GM12878 (cell line): ENCODE measurements at regions not wholly inside any gene's neighbourhood (a gene's known extent, or its start where the extent isn't known, plus 50 kb on each side); places are given as distances from the start of the nearest gene placed in this dataset.

Experiments
- ATAC-seq: fragments of 200-7000 bp; cut with Tn5 transposase; 3 replicates; pipeline ENCODE4 v1.9.1; 2020; ENCODE audit warnings: mild to moderate bottlenecking, moderate library complexity
- BruUV-seq: library from RNA; stranded (reverse); fragments of 400-500 nt; replicated peaks from 2 replicates; lab custom pipeline; 2021; lab: Mats Ljungman, UMichigan
- CTCF ChIA-PET: fragments of 300-600 bp; sonication (Branson Sonifier 250); formaldehyde crosslinking; extraction: SDS; loops from one replicate; lab custom pipeline; 2021; ENCODE audit warnings: inconsistent platforms; lab: Yijun Ruan, JAX
- POLR2A ChIA-PET: fragments of 350-600 bp; formaldehyde crosslinking; extraction: SDS; loops from one replicate; lab custom pipeline; 2021; ENCODE audit warnings: inconsistent platforms; lab: Charles Lee
- RAD21 ChIA-PET: fragments of 300-600 bp; sonication (Branson Sonifier 250); formaldehyde crosslinking; loops from one replicate; lab custom pipeline; 2023; ENCODE audit warnings: antibody characterized with exemption; ENCODE audit not compliant: unreplicated experiment; lab: Charles Lee
- SMC1A ChIA-PET: fragments of 300-600 bp; sonication (Branson Sonifier 250); formaldehyde crosslinking; loops from one replicate; lab custom pipeline; 2023; ENCODE audit not compliant: unreplicated experiment, uncharacterized antibody; lab: Charles Lee
- DNase-seq: peaks from one replicate; pipeline ENCODE4 v3.0.0-alpha.2; 2011; ENCODE audit warnings: low read depth, low spot score
- FAIRE-seq: peaks from 3 replicates; lab custom pipeline; 2011; peaks lifted over from hg19 to GRCh38; lab: Jason Lieb, UNC
- H2AFZ ChIP-seq: 2 replicates; pipeline ENCODE4 v1.6.0; 2011; ENCODE audit warnings: low read depth, low read length, control low read depth; ENCODE audit not compliant: control insufficient read depth
- H3K27ac ChIP-seq: 2 replicates; pipeline ENCODE4 v1.5.1; 2011; ENCODE audit warnings: control low read depth; ENCODE audit not compliant: control insufficient read depth, insufficient read depth
- H3K27me3 ChIP-seq, 2 experiments: replicated peaks in 1 of 2; 2 replicates each; pipeline versions ENCODE4 v1.6.0 to v1.6.1; 2011; ENCODE audit warnings: low read length in 1 of 2; ENCODE audit not compliant: control insufficient read depth in 2 of 2, insufficient read depth in 2 of 2
- H3K36me3 ChIP-seq, 2 experiments: 2 replicates each; pipeline ENCODE4 v1.5.1; 2011; ENCODE audit warnings: low read length in 1 of 2; ENCODE audit not compliant: control insufficient read depth in 2 of 2, insufficient read depth in 2 of 2
- H3K4me1 ChIP-seq: 2 replicates; pipeline ENCODE4 v1.6.1; 2011; ENCODE audit warnings: mild to moderate bottlenecking, low read length, moderate library complexity, mixed read lengths; ENCODE audit not compliant: control insufficient read depth, insufficient read depth
- H3K4me2 ChIP-seq: 2 replicates; pipeline ENCODE4 v1.6.0; 2011; ENCODE audit warnings: control low read depth; ENCODE audit not compliant: control insufficient read depth, insufficient read depth
- H3K4me3 ChIP-seq: fragments of 200-600 bp; sonication (generic); 2 replicates; pipeline ENCODE4 v1.5.1; 2016
- H3K79me2 ChIP-seq: 2 replicates; pipeline ENCODE4 v1.6.0; 2011; ENCODE audit warnings: low read length; ENCODE audit not compliant: control insufficient read depth, insufficient read depth
- H3K9ac ChIP-seq: 2 replicates; pipeline ENCODE4 v1.8.0; 2011; ENCODE audit warnings: low read length, control low read depth, mixed read lengths; ENCODE audit not compliant: control insufficient read depth, insufficient read depth
- H3K9me3 ChIP-seq: replicated peaks from 3 replicates; pipeline ENCODE4 v1.5.1; 2011; ENCODE audit warnings: mild to moderate bottlenecking, low read length; ENCODE audit not compliant: control insufficient read depth, insufficient read depth
- H4K20me1 ChIP-seq: 2 replicates; pipeline ENCODE4 v1.6.0; 2011; ENCODE audit not compliant: control insufficient read depth, insufficient read depth
- BACH1 ChIP-seq: fragments of 450-650 bp; IDR thresholded peaks from 2 replicates; pipeline ENCODE4 v1.6.1; 2017; ENCODE audit warnings: mild to moderate bottlenecking, borderline replicate concordance
- IKZF1 ChIP-seq: fragments of 450-650 bp; conservative IDR thresholded peaks from 2 replicates; pipeline ENCODE4 v1.6.1; 2017; ENCODE audit warnings: antibody characterized with exemption, mild to moderate bottlenecking
- KDM1A ChIP-seq: fragments of 200-600 bp; sonication (generic); IDR thresholded peaks from 2 replicates; pipeline ENCODE4 v1.6.1; 2016; ENCODE audit warnings: borderline replicate concordance
- PAX8 ChIP-seq: fragments of 450-650 bp; IDR thresholded peaks from 2 replicates; pipeline ENCODE4 v1.6.1; 2017; ENCODE audit warnings: mild to moderate bottlenecking, moderate library complexity
- POLR2AphosphoS2 ChIP-seq: IDR thresholded peaks from 2 replicates; pipeline ENCODE4 v1.6.1; 2011; ENCODE audit warnings: low read depth, mild to moderate bottlenecking, low read length, improper control_type of control experiment, moderate library complexity
- POLR2AphosphoS5 ChIP-seq: IDR thresholded peaks from 2 replicates; pipeline ENCODE4 v1.6.1; 2011; ENCODE audit warnings: mild to moderate bottlenecking, low read length, inconsistent platforms
- POU2F2 ChIP-seq: IDR thresholded peaks from 3 replicates; pipeline ENCODE4 v1.6.1; 2011; ENCODE audit warnings: low read depth, mild to moderate bottlenecking, low read length, borderline replicate concordance
- RB1 ChIP-seq: fragments of 450-650 bp; formaldehyde crosslinking; IDR thresholded peaks from 2 replicates; pipeline ENCODE4 v1.6.1; 2017; ENCODE audit warnings: mild to moderate bottlenecking, borderline replicate concordance
- REST ChIP-seq: IDR thresholded peaks from 2 replicates; pipeline ENCODE4 v1.6.1; 2012; ENCODE audit warnings: mild to moderate bottlenecking, low read depth, low read length
- SRF ChIP-seq, 2 experiments: IDR thresholded peaks; 2 replicates each; pipeline ENCODE4 v1.6.1; 2011; ENCODE audit warnings: low read depth in 2 of 2, low read length in 2 of 2, mild to moderate bottlenecking in 1 of 2, moderate library complexity in 1 of 2
- STAT3 ChIP-seq: IDR thresholded peaks from 2 replicates; pipeline ENCODE4 v1.6.1; 2011; ENCODE audit warnings: low read depth, low read length, improper control_type of control experiment
- TCF7 ChIP-seq: IDR thresholded peaks from 2 replicates; pipeline ENCODE4 v1.6.1; 2014; ENCODE audit warnings: antibody characterized with exemption, borderline replicate concordance
- YBX1 ChIP-seq: fragments of 450-650 bp; IDR thresholded peaks from 2 replicates; pipeline ENCODE4 v1.6.1; 2016; ENCODE audit warnings: antibody characterized with exemption
- ZNF217 ChIP-seq: fragments of 450-650 bp; IDR thresholded peaks from 2 replicates; pipeline ENCODE4 v1.6.1; 2017; ENCODE audit warnings: antibody characterized with exemption, mild to moderate bottlenecking
- WGBS: methylation state at CpG from one replicate; pipeline ENCODE4 v1.1.6; 2016; ENCODE audit warnings: low lambda C conversion rate; ENCODE audit not compliant: insufficient replicate concordance, insufficient coverage; ENCODE audit errors: missing lambda C conversion rate; 5-methylcytosine and 5-hydroxymethylcytosine counted together
- in situ Hi-C: fragments of 300-500 bp; cut with MboI; formaldehyde crosslinking; loops from 9 replicates; pipeline ENCODE4 v1.14.3; 2018; ENCODE audit warnings: mixed read lengths
- intact Hi-C: fragments of 100-400 bp; cut with micrococcal nuclease; formaldehyde crosslinking; loops from one replicate; pipeline ENCODE4 v1.14.2; 2022; ENCODE audit not compliant: unreplicated experiment

GRCh38 chr18:64981915-64982314 is 768.9 kb upstream of the CDH7 start:
- ChIA-PET SMC1A (no interaction called here), RAD21 (no interaction called here), CTCF (no interaction called here), POLR2A (no interaction called here)
- H3K4me1 ChIP-seq, result no peaks in the 10 kb centered on the region
- intact Hi-C loops, result no loop called here
- no peak overlapping the region for H3K4me2 ChIP-seq
- in situ Hi-C loops, result no loop called here
- no peak overlapping the region for H3K9ac ChIP-seq
- no peaks in the 10 kb centered on the region for H3K36me3 ChIP-seq
- no peaks in the 10 kb centered on the region; a peak in 1 of 4 replicates for H3K27me3 ChIP-seq
- DNase-seq (no peak), FAIRE-seq (no peak), ATAC-seq (no peak)
- no peak overlapping the region for H2AFZ ChIP-seq
- H4K20me1 ChIP-seq, result no peaks in the 10 kb centered on the region
- H3K9me3 ChIP-seq, result no peaks in the 10 kb centered on the region
- BruUV-seq, result no TSS peak
- TF ChIP-seq STAT3 (no peak), POLR2AphosphoS5 (no peak), RB1 (no peak), KDM1A (no peak), ZNF217 (no peak)
- WGBS, result 0% methylated on average over 2 of the region's 2 CpGs
- H3K27ac ChIP-seq, result no peak overlapping the region
- H3K4me3 ChIP-seq, result no peak overlapping the region
- no peaks in the 10 kb centered on the region for H3K79me2 ChIP-seq

GRCh38 chr18:64979791-64980190 is 771.0 kb upstream of the CDH7 start:
- no peaks in the 10 kb centered on the region for H3K4me1 ChIP-seq
- in situ Hi-C loops (no loop called here), intact Hi-C loops (no loop called here)
- H3K36me3 ChIP-seq, result no peaks in the 10 kb centered on the region
- no TSS peak for BruUV-seq
- H3K79me2 ChIP-seq, result no peaks in the 10 kb centered on the region
- H3K9ac ChIP-seq, result no peak overlapping the region
- no peaks in the 10 kb centered on the region; a peak in 1 of 4 replicates for H3K27me3 ChIP-seq
- ChIA-PET CTCF (no interaction called here), SMC1A (no interaction called here), POLR2A (no interaction called here), RAD21 (no interaction called here)
- H3K9me3 ChIP-seq, result no peaks in the 10 kb centered on the region
- WGBS, result 0% methylated on average over 2 of the region's 2 CpGs
- H3K4me3 ChIP-seq, result no peak overlapping the region
- H3K4me2 ChIP-seq, result no peak overlapping the region
- no peak for FAIRE-seq
- ATAC-seq, result no peak
- H3K27ac ChIP-seq, result no peak overlapping the region
- no peak for TF ChIP-seq PAX8
- TF ChIP-seq BACH1, result no peak
- no peak for TF ChIP-seq SRF (IDR thresholded peaks at IDR 0.05; ENCODE audit: low read depth in 2 of 2, low read length in 2 of 2)
- no peak for TF ChIP-seq IKZF1
- no peak for TF ChIP-seq POU2F2
- TF ChIP-seq YBX1, result no peak
- no peak for TF ChIP-seq TCF7
- no peak for TF ChIP-seq REST
- no peak for TF ChIP-seq POLR2AphosphoS2
- H2AFZ ChIP-seq, result no peak overlapping the region
- DNase-seq, result no peak
- H4K20me1 ChIP-seq, result no peaks in the 10 kb centered on the region
